Lung (tissue), 11 donors: ENCODE measurements at regions not wholly inside any gene's neighbourhood (a gene's known extent, or its start where the extent isn't known, plus 50 kb on each side); places are given as distances from the start of the nearest gene placed in this dataset.

Experiments used
- ATAC-seq: fragments of 200-7000 bp; cut with Tn5 transposase; one replicate; pipeline ENCODE4 v1.9.1; 2020; ENCODE audit warnings: moderate number of reproducible peaks; ENCODE audit not compliant: insufficient read depth, low FRiP score
- DNase-seq, 3 donors: peaks; one replicate each; pipeline ENCODE4 v3.0.0-alpha.2; 2013 to 2017
- H3K27ac ChIP-seq, 2 donors: one replicate each; pipeline ENCODE4 v1.5.1; 2013; ENCODE audit warnings: mild to moderate bottlenecking in 2 of 2, moderate library complexity in 2 of 2, control low read depth in 1 of 2, inconsistent platforms in 1 of 2, low read depth in 1 of 2, low read length in 1 of 2
- H3K27me3 ChIP-seq, 3 donors: one replicate each; pipeline ENCODE4 v1.5.1; 2013; ENCODE audit warnings: low read length in 2 of 3; ENCODE audit not compliant: control insufficient read depth in 3 of 3, insufficient read depth in 3 of 3
- H3K36me3 ChIP-seq, 4 donors: one replicate each; pipeline ENCODE4 v1.5.1; 2013; ENCODE audit warnings: low read length in 4 of 4, mild to moderate bottlenecking in 1 of 4, moderate library complexity in 1 of 4; ENCODE audit not compliant: control insufficient read depth in 4 of 4, insufficient read depth in 4 of 4
- H3K4me1 ChIP-seq, 5 donors: one replicate each; pipeline ENCODE4 v1.5.1; 2013; ENCODE audit warnings: low read length in 5 of 5, mild to moderate bottlenecking in 2 of 5, moderate library complexity in 1 of 5; ENCODE audit not compliant: control insufficient read depth in 5 of 5, insufficient read depth in 5 of 5
- H3K4me3 ChIP-seq: one replicate; pipeline ENCODE4 v1.5.1; 2013; ENCODE audit warnings: mild to moderate bottlenecking, control low read depth, moderate library complexity
- H3K9ac ChIP-seq, 2 donors: one replicate each; pipeline ENCODE4 v1.5.1; 2013; ENCODE audit warnings: low read length in 2 of 2, control low read depth in 1 of 2; ENCODE audit not compliant: insufficient read depth in 1 of 2
- H3K9me3 ChIP-seq, 4 donors: one replicate each; pipeline ENCODE4 v1.5.1; 2013; ENCODE audit warnings: low read length in 3 of 4, mild to moderate bottlenecking in 1 of 4, moderate library complexity in 1 of 4; ENCODE audit not compliant: control insufficient read depth in 4 of 4, insufficient read depth in 3 of 4
- CTCF ChIP-seq: IDR thresholded peaks from 2 replicates; pipeline ENCODE4 v1.5.1; 2012; ENCODE audit warnings: mild to moderate bottlenecking; ENCODE audit errors: control extremely low read depth, extremely low read depth
- WGBS, 2 donors: extraction: QIAGEN DNeasy Blood & Tissue Kit; methylation state at CpG; one replicate each; pipeline ENCODE4 v1.1.7; 2013; 5-methylcytosine and 5-hydroxymethylcytosine counted together
- donor health status: control.
- donor health status: control.
- donor health status: Bipolar disorder and iron deficiency.
- donor health status: healthy.
- donor health status: DM: yes; HTN: yes; CAD: no.

- TF ChIP-seq CTCF, result no peak
- Histone ChIP-seq H3K4me1 (peaks cover 0 to 4% (median 0%) of the 10 kb centered on the region in 5 donors), H3K27ac (no peak overlapping the region), H3K9me3 (peaks cover 0 to 2% (median 0%) of the 10 kb centered on the region in 4 donors), H3K36me3 (no peaks in the 10 kb centered on the region), H3K4me3 (no peak overlapping the region), H3K9ac (no peak overlapping the region), H3K27me3 (no peaks in the 10 kb centered on the region)
- WGBS, 2 donors, result 80 to 87% methylated on average over 4 of the region's 4 CpGs
- DNase-seq, result no peak
- no peak for ATAC-seq
These were observed 534.9 kb downstream of the QKI start for GRCh38 chr6:163949431-163949830.

- no peak for TF ChIP-seq CTCF
- DNase-seq (no peak), ATAC-seq (no peak)
- no peaks in the 10 kb centered on the region for H3K36me3 ChIP-seq
- H3K27ac ChIP-seq, result no peak overlapping the region
- WGBS, 2 donors, result 83 to 86% methylated on average over 5 of the region's 5 CpGs
- no peaks in the 10 kb centered on the region for H3K27me3 ChIP-seq
- no peak overlapping the region for H3K4me3 ChIP-seq
- H3K9me3 ChIP-seq, result peaks cover 0 to 2% (median 0%) of the 10 kb centered on the region in 4 donors
- H3K9ac ChIP-seq, result no peak overlapping the region
- peaks cover 0 to 11% (median 4%) of the 10 kb centered on the region in 5 donors for H3K4me1 ChIP-seq
These were observed 533.7 kb downstream of the QKI start for GRCh38 chr6:163948250-163948649.

GRCh38 chr6:163947276-163947675 is 532.8 kb downstream of the QKI start:
- Histone ChIP-seq H3K4me1 (peaks cover 0 to 11% (median 5%) of the 10 kb centered on the region in 5 donors), H3K9ac (no peak overlapping the region), H3K9me3 (peaks cover 0 to 2% (median 0%) of the 10 kb centered on the region in 4 donors), H3K36me3 (no peaks in the 10 kb centered on the region), H3K27ac (no peak overlapping the region), H3K27me3 (no peaks in the 10 kb centered on the region), H3K4me3 (no peak overlapping the region)
- ATAC-seq (no peak), DNase-seq (no peak)
- 91 to 94% methylated on average over 3 of the region's 3 CpGs for WGBS, 2 donors
- TF ChIP-seq CTCF, result no peak

- Histone ChIP-seq H3K27ac (no peak overlapping the region), H3K9ac (no peak overlapping the region), H3K4me1 (peaks cover 0 to 11% (median 5%) of the 10 kb centered on the region in 5 donors), H3K4me3 (no peak overlapping the region), H3K36me3 (no peaks in the 10 kb centered on the region), H3K9me3 (peaks cover 0 to 2% (median 0%) of the 10 kb centered on the region in 4 donors), H3K27me3 (no peaks in the 10 kb centered on the region)
- 78 to 80% methylated on average over 7 of the region's 7 CpGs for WGBS, 2 donors
- TF ChIP-seq CTCF, result no peak
- DNase-seq (no peak), ATAC-seq (no peak)
These were observed 531.9 kb downstream of the QKI start for GRCh38 chr6:163946437-163946836.
